KG1 (cell line): ENCODE measurements at regions not wholly inside any gene's neighbourhood (a gene's known extent, or its start where the extent isn't known, plus 50 kb on each side); places are given as distances from the start of the nearest gene placed in this dataset.

Source experiments
- DNase-seq: peaks from one replicate; lab custom pipeline; 2025; lab: John Stamatoyannopoulos, UW

DNA sequence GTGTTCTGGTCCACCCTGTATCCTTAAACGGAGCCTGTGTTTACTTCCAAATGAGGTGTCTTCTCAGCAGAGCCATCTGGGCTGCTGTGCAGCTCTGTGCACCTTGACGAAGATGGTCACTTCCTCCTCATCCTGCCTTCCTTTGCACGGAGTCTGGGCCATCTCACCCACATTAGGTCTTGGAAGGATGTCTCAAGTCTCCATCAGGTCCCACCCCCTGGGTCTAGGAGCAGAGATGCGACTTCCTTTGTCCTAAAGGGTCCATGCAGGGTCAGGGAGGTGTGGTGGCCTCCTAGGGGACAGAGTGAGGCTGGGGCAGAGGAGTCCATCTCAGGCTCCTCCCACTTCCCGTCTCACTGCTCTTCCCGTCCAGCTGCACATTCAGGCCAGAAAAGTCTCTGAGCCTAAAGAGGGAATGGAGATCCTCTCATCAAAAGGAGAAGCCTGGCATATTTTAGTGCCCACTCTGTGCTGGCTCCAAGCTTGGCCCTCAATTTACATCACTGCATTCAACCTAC lies 209.2 kb downstream of the MATN1 start:
- no peak for DNase-seq

DNA sequence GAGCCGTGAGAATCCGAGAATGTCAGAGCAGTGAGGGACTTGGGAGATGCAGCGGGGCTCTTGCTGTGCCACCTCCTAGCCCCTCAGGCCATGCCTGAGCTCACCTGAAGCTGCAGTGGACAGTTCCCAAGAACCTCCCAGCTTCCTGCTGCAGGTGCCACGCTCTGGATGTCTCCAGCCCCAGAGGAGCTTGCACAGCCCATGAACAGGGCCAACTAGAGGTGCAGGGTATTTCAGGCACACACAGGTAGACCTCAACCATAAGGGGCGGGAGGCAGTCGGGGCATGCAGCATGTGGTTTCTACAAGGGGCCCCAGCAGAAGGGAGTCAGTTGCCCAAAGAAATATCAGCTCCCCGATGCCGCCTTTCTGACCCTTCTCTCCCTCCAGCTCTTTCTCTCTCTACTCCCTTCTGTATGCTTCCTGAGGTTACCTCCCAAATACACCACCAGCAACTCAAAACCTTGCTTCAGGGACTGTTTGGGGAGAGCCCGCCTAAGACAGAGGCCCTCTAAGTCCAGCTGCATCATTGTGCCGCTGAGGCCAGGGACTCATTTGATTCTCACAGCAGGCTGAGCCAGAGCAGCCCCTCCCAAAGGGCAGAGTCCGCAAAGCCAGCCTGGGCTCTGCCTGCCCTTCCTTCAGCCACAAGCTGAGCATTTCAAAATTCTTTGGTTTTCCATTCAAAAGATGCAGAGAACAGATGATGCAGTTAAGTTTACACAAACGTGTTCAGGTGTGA lies 209.8 kb downstream of the MATN1 start:
- no peak for DNase-seq

DNA sequence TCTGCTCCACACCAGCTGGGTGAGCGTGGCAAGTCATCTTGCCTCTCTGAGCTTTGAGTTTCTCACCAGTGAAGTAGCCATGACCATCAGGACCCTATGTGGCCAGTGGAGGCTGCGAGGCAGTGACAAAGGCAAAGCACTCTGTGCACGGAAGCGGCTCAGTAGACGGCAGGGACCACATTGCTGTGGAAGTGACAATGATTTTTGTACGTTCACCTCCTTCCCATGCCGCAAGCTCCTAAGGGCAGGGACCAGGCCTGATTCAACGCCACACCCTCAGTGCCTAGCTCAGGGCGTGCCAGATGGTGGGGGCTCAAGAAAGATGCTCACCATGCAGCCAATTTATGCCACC lies 210.5 kb downstream of the MATN1 start:
- no peak for DNase-seq

DNA sequence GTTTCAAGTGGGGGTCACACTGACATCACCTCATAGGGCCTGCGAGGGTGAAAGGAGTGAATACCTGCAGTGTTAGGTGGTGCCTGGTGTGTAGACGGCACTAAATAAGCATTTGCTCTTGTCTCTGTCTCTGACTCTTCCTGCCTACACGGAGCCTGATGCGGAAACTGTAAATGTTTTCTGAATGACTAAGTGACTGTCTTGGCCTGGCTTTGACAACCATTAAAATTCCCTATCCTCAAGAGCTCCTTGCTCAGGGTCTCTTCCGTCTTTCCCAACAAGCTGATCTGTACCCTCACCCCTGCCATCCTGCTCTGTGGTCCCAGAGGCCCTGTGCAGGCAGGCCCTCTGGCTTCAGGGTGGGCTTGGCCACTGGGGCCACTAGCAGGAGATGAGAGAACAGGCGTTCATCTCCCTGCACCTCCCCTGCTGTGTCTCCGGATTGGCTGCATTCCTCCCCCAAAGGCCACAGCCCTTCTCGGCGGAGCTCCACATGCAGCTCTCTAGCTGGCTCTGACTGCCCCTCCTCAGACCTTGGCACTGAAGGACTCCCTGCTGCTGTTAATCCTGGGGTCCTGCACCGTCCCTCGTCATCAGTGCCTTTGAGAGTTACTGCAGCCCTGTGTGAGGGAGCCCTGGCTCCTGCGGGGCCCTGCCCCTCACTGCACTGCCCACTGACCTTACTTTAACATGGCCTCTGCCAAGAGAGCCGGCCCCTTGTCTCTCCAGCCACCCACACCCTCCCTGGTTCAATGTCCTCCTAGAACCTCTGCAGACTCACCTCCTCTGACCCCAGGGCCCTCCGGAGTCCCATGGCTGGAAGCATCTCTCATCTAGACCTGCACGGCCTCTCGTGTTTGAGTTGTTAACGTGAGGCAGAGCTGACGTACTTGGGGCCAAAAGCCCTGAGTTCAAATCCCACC lies 211.1 kb downstream of the MATN1 start:
- DNase-seq = no peak

DNA sequence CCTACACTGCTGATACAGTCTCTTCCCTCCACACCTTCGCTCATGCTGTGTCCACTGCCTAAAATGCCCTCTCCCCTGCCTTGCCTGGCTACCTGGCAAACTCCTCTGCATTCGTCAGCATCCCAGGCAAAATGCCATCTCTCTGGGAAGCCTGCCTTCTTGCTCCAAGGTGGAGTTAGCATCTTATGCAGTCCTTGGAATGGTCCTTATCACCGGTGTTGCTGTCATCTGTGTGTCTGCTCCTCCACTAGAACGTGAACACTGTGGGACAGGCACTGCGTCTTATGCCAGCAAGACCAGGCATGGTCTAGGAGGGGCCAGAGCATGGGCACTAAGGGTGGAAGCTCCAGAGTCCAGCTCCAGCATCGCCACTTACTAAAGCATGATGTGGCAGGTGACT lies 211.8 kb downstream of the MATN1 start:
- DNase-seq = no peak

DNA sequence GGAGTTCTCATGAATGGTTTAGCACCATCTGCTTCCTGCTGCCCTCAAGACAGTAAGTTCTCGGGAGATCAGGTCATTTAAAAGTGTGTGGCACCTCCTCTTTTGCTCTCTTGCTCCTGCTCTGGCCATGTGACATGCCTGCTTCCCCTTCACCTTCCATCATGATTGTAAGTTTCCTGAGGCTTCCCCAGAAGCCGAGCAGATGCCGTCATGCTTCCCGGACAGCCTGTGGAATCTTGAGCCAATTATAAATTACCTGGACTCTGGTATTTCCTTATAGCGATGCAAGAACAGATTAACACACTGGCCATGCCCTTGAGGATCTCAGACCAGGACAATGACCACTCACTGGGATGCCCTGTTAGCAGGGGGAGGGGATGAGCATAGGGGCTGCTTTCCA lies 212.3 kb downstream of the MATN1 start:
- DNase-seq = no peak

DNA sequence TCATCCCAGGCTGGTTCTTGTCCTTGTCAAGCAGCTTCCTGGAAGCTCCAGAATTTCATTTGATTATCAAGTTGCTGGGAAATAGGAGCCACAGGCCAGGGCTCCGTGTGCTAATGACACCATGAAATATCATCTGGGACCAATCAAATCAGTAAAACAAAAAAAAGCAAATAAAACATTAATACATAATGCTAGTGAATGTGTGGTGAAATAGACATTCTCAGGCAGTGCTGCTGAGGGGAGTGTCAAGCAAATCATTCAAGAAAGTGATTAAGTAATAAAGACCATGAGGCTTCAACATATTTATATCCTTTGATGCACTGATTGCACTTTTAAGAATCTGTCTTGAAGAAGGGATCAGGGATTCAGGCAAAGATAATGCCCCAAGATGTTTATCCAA lies 213.7 kb downstream of the MATN1 start:
- DNase-seq = no peak

DNA sequence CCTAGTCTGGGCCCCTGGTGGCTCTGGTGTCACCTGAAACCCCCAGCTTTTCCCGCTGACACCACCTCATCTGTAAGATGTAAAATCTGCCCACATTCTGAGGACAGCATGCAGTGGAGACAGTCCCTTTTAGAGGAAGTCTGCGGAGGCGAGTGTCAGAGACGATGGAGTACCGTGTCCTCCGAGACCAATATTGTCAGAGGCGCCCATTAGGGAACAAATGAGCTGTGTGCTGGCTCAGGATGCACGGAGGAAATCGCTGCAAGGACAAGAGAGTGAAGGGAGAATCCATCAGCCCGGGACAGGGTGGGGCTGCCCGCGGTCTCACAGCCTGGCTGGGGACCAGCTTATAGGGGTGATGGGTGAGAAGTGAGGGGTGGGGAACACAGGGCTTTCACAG lies 214.8 kb downstream of the MATN1 start:
- no peak for DNase-seq

DNA sequence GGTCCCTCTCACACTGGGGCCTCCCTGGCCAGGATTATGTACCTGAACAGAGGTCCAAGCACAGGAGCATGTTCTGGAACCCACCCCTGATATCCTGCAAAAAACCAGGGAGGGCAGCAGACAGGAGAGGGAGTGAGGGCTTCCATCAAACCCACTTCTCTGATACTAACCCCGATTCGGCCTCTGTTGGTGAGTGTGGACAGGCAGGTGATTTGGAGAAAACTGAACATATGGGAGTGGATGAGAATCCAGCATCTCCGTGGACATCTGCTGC lies 215.3 kb downstream of the MATN1 start:
- DNase-seq = no peak

DNA sequence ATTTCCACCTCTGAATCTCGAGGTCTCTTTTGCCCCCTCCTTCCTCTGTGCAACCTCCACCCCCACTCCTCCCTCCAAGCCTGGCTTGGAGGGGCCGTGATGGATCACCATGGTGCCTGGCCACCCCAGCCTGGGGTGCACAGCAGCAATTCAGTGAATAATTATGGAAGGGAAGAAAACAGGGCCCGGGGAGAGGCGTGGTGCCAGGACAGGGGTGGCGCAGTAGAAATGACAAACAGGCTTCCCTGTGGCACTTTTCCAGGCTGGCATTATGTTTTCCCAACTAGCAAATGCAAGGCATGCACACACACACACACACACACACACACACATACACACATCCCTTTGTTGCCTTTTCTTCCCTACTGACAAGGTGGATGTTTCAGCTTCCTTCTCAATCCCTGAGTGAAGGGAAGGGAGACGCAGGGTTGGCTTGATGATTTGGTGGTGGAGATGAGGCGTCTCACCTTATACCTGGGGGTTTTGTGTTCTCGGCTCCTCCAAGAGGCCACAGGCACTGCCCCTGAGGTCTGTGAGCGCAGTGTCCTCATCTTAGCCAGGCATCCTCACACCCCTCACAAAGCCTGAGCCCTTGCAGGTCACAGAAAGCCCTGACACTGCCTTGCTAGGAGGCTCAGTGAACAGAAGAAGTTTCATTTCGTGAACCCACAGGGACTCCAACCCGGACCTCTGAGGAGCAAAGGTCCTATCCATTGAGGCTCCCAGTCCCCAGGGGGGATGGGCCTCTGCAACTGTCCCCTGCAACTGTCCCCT lies 215.8 kb downstream of the MATN1 start:
- DNase-seq = no peak

DNA sequence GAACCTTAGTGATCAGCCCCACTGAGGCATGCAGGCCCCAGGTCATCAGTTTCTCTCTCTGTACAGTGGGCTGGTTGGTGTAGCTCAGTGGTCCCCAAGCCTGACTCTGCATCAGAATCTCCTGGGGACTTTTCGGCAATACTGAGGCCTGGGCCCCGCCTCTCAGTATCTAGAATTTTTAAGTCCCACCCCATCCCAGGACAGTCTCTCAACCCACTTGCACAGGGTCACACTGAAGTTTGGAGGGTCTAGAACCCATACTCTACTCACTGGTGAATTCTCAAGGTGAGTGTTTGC lies 216.4 kb downstream of the MATN1 start:
- no peak for DNase-seq

DNA sequence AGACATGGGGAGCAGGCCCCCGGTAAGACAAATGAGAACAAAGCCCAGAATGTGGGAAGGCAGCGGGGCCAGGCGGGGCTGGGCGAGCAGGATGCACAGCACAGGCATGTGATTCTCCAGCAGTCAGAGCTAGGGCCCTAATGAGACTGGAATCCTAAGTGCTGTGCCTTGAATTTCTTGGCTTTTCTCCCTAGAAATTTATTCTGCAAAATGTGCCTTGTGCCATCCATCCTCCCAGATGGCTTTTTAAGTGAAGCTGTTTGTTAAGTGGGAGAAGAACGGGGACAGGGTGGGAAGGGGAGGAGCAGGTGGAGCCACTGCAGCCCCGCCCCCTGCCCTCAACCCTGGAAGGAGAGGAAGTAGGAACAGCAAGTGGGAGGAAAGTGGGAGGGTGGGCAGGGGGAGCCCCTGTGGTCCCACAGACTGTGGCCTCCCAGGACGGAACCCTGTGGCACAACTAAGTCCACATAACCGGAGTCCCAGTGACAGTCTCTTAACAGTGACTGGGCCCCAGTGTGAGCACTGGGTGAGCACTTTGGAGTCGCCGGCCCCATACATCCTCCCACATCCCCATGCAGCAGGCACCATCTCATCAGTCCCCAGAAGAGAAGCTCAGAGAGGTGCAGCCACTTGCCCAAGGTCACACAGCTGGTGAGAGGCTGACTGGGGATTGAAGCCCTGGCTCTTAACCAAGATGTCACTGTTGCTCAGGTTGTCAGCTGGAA lies 216.9 kb downstream of the MATN1 start:
- no peak for DNase-seq

DNA sequence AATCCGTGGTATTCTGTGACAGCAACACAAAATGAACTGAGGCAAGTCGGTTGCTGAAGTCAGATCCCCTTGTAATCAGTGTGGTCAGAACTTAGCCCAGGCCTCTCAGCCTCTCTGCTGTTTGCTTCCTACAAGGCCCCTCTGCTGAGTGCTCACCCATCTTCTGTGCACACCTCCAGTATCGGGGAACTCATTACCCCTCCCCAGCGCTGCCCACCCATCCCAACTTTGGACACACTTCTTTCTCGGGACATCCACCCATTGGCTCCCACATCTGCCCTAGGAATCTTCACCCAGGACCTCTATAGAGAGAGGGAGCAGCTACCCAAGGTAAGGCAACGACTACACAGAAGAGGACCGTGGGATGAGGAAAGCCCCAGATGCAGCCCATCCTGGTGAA lies 217.5 kb downstream of the MATN1 start:
- DNase-seq = no peak

DNA sequence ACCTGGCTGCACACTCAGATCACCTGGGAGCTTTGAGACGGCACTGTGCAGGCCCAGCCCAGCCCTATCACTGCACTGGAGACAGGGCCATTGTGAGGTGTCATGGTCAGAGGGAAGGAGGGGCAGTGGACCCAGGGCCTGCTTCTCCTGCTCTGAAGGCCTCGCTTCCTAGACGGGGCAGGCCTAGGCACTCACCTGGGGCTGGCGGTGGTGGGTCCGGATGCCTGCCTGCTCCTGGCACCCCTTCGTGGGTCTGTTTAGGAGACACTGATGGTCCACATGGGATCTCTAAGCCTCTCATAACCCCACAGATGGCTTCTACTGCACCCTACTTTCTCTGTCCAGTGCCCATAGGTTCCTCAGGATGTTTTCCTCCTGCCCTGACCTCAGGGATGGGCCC lies 230.9 kb downstream of the MATN1 start:
- no peak for DNase-seq

DNA sequence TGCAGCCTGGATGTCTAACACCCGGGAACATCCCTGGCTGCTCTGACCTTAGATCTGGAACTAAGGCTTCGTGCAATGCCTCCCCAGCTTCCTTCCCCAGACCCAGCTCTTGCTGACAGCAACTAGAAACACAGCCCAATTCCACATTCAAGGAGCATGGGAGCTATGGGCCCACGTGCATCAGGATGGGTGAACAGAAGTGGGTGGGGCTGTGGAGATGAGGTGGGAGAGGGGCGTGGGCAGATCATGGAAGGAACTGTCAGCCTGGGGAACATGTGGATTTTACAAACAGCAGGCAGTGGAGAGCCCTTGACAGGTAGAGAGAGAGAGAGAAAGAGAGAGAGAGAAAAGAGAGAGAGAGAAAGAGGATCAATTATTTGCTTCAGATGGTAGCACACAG lies 231.6 kb downstream of the MATN1 start:
- no peak for DNase-seq

DNA sequence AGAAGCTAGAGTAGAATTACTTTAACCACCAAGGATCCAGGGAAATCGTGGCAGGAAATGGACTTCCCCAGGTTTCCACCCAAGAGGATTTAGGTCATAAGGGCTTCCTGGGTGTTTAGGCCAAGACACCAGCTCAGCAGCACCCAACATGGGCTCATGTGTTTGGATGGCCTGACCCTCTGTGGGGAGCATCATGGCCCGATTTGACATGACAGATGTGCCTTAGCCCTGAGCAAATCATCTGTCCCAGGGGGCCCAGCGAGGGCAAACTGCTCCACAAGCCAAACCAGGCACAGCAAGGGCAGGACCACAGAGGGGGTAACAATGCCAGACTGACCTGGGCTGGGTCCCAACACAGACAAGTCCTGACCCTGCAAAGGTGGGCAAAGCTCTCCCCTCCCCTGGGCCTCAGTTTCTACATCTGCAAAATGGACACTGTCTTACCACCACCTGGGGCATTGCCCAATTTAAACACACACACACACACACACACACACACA lies 232.8 kb downstream of the MATN1 start:
- no peak for DNase-seq

DNA sequence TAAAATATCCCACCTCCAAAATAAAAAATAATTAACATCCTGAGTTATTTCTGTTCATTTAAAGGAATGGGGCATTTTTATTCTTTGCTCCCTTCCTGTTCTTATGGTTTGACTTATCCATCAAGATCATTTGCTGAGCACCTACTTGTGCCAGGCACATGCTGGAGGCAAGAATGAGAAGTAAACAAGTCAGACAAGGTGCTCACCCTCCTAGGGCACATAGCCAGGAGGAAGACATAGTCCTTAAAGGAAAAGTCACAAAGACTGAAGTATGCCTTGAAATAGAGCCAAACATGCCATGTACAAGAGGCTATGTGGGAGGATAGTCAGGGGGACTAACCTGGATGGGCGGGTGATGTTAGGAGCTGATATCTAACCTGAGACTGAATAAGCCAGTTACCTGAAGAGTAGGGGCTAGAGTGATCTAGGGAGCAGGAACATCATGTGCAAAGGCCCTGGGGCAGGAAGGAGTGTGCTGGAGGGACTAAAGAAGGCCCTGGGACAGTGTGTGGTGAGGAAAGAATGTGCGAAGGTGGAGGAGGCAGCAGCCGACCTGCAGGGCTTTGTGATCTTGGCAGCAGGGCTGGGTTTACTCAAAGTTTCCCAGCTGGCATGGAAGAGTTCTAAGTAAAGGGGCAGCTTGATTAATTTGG lies 233.5 kb downstream of the MATN1 start:
- no peak for DNase-seq

DNA sequence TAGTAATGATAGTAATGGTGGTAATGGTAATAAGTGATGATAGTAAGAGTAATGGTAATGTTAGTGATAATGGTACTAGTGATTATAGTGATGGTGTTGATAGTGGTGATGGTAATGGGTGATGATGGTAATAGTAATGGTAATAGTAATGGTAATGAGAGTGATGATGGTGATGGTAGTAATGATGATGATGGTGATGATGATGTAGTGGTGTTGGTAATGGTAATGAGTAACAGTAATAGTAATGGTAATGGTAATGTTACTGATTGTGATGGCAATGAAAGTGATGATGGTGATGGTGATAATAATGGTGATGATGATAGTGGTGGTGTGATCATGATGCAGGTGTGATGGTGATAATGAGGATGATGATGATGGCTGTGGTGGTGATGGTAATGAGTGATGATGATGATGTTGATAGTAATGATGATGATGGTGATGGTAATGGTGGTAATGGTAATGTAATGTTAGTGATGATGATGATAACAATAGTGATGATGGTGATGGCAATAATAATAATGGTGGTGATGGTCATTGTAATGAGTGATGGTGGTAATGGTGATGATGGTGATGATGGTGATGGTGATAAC lies 235.0 kb downstream of the MATN1 start:
- DNase-seq = no peak

DNA sequence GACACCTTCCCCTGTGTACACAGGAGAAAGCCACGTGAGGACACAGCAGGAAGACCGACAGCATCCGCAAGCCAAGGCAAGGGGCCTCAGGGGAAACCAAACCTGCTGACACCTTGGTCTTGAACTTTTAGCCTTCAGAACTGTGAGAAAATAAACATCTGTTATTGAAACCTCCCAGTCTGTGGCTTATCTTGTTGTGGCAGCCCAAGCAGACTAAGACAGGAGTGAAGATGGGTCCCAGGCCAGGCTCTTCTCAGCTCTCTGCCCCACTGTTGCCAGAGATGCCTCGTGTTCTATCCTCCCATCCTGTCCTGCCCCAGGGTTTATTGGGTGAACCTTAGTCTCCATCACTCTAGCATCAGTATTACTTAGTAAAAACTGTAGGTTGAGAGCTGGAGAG lies 236.3 kb downstream of the MATN1 start:
- DNase-seq = no peak

DNA sequence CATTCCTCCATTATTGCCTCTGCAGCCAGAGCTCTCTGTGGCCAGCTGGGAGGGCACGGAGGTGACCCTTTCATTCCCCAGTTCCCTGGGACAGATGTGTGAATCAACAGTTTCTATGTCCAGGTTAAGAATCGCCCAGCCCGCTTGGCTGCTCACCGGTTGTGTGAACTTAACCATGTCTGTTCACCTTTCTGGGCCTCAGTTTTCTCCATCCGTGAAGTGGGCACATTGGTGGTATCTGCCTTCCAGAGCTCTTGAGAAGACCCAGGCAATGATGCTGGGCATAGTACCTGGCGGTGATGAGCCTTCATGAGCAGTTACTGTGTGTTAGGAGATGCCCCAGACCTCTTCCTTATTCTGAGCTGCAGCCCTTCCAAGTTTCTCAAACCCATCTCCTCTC lies 238.3 kb downstream of the MATN1 start:
- DNase-seq = no peak

DNA sequence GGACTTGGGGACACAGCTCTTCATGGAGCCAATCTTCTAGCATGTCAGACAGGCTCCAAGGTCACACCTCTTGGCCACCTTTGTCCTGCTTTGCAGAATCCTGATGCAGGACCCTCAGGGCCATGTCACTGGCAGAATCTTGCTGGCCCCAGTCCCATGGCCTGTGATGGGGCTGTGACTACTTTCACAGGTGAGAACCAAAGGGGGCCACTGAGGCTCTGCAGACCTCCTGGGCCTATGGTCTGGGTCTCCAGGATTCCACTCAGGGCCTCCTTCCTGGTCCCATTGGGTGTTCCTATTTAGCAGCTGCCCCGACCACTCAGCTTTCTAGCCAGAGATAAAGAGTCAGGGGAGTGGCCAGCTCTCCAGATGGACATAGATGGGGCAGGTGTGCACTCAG lies 238.7 kb downstream of the MATN1 start:
- DNase-seq = no peak
